GM18951 (cell line): ENCODE measurements at regions not wholly inside any gene's neighbourhood (a gene's known extent, or its start where the extent isn't known, plus 50 kb on each side); places are given as distances from the start of the nearest gene placed in this dataset.
"Not testable (repeated sequence)": the region's sequence is repeated elsewhere in the genome, so short reads cannot be mapped to it uniquely, and the experiment has no call there.

Experiments
- POLR2A ChIP-seq: IDR thresholded peaks from 4 replicates; pipeline ENCODE4 v1.6.1; 2011; ENCODE audit warnings: mild to moderate bottlenecking; ENCODE audit not compliant: insufficient read length, insufficient read depth; ENCODE audit errors: extremely low read depth
- in situ Hi-C: fragments of 300-500 bp; cut with MboI; formaldehyde crosslinking; loops from one replicate; pipeline ENCODE4 v1.12.0; 2022; ENCODE audit warnings: low sequenced_read_pairs, mixed read lengths, inconsistent platforms; ENCODE audit not compliant: unreplicated experiment

DNA sequence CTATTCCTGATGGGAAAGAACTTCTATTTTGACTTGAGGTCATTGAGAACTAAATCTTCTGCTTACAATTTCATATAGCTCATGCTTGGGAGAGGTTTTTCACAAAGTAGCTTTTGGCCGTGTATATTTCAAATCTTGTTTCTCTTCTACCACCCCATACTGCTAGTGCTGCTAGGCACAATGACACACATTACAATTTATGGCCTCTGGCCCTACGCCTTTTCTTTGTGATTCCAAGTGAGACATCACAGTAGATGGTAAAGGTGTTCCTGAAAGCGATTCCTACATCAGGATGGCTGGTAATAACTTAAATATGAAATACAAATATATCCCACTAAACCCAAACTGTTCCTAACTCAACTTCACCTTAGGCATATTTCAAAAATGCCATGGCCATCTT, 101.1 kb downstream of the ATXN3L start:
- TF ChIP-seq POLR2A = no peak
- in situ Hi-C loops = no loop called here

DNA sequence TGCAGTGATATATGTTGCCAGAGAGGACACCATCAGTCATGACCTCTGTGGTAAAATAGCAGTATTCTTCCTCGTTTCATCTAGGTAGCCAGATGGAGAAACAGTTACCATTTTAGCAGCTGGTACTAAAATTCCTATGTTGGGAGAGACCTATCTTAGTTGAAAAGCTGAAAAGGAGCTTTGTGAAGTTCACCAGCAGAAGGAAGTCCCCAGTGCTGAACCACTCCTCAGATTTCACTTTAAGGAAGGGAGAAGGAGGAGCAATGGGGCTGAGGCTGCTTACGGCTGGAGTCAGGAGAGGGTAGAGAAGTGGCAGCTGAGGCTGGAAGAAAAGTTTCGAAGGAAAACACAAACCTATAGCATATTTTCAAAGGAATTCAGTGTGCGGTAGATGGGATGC, 103.7 kb downstream of the ATXN3L start:
- in situ Hi-C loops = no loop called here
- TF ChIP-seq POLR2A = no peak

DNA sequence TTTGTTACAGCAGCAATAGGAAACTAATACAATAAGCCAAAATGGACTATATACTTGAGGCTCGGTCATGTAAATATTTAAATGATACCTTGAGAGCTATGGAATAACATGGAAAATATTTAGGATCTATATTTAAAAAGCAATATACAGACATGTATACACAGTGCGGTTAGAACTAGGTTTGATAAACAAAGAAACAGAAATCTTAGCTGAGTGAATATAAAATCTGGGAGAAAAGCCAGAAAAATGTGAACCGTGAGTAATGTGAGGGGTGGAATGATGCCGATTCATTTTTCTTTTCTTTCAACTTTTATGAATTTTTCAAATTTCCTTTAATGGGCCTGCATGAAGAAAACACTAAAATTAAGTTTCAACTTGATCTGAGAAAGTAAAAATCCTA, 104.1 kb downstream of the ATXN3L start:
- no peak for TF ChIP-seq POLR2A
- in situ Hi-C loops = no loop called here

DNA sequence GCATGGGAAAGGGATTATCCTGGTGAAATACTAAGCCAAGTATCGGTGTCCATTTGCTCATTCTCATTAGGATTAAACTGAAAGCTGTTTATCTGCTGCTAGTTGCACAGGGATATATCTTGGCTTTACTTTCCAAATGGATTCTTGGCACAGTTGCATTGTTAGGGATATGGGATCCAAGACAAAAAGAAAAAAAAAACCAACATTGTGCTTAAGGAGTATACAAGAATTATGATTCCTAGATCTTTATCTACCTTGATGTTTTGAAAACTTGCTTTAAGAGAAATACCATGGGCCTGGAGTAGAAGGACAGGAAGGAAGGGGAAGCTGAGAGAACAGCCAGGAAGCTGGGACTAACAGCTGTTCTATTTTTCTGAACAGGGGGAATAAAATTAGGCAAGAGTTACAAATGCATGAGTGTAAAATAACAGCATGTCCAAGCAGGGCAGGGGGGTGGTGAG, 107.6 kb downstream of the ATXN3L start:
- TF ChIP-seq POLR2A = no peak
- in situ Hi-C loops = no loop called here

DNA sequence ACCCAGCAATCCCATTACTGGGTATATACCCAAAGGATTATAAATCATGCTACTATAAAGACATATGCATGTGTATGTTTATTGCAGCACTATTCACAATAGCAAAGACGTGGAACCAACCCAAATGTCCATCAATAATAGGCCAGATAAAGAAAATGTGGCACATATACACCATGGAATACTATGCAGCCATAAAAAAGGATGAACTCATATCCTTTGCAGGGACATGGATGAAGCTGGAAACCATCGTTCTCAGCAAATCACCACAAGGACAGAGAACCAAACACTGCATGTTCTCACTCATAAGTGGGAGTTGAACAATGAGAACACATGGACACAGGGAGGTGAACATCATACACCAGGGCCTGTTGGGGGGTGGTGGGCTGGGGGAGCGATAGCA, 109.7 kb downstream of the ATXN3L start:
- in situ Hi-C loops = not testable (repeated sequence)

DNA sequence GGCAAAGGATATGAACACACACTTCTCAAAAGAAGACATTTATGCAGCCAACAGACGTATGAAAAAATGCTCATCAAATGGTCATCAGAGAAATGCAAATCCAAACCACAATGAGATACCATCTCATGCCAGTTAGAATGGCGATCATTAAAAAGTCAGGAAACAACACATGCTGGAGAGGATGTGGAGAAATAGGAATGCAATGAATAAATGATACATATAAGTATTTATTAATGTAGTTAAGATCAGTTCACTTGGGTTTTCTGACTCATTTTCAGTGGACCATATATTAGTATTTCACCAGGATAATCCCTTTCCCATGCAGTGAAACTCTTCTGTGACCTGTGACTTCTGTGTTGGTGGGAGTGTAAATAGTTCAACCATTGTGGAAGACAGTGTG, 110.1 kb downstream of the ATXN3L start:
- in situ Hi-C loops = not testable (repeated sequence)

DNA sequence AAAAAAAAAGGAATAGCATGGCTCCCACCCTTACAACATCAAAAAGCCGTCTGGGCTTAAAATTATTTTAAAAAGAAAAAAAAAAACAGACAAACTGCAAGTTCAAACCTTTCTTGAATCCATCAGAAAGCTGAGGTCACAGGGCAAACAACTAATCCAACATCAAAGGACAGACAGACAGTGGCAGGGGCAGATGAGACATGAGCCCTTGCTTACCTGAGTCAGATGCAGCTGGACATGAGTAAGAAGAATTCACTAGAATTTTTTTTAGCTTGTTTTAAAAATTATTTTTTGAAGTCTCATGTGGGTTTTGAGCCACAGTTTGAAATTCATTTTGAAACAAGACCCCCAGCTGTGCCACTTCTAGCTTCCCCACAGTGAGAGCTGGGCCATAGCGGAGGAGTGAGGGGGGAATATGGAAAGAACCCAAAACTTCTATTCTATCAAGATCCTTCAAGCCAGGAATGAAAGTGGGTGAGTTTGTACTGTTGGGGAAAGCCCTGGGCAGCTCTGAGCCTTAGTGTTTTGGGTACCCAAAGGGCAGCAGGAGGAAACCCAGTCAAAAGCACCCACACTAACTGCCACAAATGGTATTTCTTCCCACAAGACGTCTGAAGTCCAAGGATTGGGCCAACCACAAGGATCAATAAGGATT, 111.4 kb downstream of the ATXN3L start:
- in situ Hi-C loops = no loop called here
- no peak for TF ChIP-seq POLR2A

DNA sequence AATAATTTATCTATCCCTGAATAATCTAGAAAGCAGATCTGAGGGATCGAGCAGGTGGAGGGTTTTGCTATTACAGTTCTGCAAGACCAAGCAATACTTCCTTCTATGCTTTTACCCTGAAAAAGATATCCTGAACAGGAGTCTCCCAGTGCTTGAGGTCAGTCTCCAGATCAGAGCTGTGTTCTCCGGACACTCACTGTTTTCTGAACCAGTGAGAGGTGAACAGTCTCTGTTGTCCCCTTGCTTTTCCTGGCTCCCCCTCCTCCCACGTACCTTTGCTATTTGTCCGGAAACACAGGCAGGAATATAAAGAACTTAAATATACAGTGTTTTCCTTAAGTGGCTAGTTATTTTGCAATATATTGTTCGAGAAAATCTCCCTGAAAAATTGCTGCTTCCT, 116.6 kb downstream of the ATXN3L start:
- in situ Hi-C loops = no loop called here
- TF ChIP-seq POLR2A = no peak

DNA sequence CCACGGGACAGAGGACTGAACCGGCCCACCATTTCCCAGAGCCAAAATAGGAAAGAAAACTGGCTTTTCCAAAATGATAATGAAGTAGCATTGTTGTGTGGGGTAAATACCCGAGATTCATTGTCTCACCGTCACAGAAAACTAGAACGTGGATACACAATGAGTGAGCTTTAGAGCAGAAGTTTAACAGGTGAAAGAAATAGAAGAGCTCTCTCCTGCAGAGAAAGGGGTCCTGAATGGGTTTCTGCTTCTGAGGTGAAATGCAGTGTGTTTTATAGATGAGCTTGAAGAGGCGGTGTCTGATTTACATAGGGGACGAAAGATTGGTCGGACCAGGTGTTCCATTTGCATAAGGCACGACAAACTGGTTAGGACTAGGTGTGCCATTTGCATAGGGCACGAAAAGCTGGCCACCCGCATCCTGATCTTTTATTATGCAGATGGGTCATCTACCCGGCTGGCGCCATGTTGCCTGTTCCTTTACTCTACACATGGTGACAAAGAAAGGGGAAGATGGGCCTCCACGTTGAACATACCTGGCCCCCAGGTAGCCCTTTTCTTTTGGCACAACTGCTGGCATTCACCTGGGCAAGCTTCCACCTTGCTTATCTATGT, 118.1 kb downstream of the ATXN3L start:
- in situ Hi-C loops = no loop called here
- no peak for TF ChIP-seq POLR2A

DNA sequence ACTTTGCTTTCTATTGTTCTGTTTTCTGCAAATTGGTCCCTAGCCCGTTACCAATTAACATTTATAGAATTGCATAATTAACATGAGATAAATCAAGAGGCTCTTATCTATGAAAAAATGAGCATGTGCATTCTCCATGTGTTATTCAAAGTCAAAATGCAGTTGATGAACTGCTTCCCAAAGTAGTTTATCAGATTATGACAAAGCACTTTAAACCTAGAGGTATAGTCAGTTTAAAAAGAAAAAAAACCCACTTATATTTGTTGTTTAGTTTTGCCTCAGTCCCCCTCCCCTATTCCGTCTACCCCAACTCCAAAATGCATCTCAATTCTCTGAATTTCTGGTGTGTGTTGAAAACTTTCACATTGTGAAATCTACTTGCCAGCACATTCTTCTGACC, 119.5 kb downstream of the ATXN3L start:
- in situ Hi-C loops = no loop called here
- no peak for TF ChIP-seq POLR2A

DNA sequence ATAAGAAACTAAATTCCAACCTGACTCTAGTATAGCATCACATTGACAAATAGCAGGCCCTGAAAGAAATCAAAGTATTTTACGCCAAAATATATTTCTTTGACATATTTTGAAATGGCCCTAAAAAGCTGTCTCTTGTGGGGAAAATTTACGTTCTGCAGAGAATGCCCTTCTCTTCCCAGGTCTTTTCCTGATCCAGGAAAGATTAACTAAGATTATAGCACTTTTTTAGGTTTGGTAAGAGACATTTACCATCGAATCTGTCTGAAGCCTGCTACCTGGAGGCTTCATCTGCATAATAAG, 121.1 kb downstream of the ATXN3L start:
- no peak for TF ChIP-seq POLR2A
- in situ Hi-C loops = no loop called here

DNA sequence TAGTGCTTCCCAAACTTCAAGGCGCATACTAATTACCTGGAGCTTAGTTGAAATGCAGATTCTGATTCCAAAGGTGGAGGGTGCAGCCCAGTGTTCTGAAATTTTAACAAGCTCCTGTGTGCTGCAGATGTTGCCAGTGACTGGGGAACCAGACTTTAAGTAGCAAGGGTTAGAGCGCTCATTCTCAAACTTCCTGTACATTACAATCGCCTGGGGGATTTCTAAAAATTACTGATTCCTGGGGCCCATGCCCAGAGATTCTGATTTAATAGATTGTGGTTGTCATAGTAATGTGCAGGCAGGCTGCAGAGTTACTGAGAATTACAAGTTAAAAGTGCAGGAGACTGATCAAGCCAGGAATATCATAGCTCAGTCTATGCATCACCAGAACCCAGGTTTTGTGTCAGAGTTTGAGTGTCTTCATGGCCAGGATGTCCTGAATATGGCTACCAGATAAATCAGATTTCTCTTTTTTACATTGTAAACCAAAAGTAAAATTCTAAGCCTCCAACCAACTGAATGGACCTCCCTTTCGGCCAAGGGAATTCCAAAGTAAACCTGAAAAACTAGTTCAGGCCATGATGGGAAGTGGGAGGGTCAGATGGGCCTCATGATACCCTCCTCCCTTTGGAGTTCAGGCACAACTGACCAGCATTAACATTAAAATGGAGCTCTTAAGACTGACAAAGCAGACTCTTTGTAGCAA, 121.6 kb downstream of the ATXN3L start:
- in situ Hi-C loops = no loop called here
- TF ChIP-seq POLR2A = no peak

DNA sequence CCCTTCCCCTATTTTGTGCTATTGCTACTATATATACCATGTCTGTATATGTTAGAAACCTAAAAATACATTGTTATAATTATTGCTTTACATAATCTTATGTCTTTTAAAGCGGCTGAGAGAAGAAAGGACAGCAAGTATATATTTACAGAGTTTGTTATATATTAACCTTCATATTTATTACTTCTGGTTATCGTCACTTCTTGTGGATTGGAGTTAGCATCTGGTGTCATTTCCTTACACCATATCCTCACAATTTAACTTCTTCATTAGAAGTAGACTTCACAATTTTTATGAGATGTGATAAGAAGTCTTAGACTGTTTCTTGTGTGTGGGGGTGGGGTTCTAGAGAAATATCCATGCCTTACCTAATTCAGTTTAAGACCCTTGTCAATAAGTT, 123.1 kb downstream of the ATXN3L start:
- in situ Hi-C loops = no loop called here
- TF ChIP-seq POLR2A = no peak

DNA sequence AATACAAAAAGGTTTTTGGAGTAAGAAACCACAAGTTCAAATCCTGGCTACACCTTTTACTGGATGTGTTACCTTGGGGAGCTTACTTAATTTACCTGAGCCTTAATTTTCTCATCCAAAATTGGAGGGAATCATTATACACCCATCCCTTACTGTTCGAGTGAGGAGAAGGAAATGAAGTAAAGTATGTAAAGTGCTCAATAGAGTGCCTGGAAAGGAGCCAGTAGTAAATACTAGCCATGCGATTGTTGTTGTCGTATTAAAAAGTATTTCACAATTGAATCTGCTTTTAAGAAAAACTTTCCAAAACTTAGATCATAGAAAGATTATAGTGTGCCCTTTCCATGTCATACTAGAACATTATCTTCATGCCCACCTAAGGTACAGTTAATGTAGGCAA, 124.5 kb downstream of the ATXN3L start:
- no peak for TF ChIP-seq POLR2A
- in situ Hi-C loops = no loop called here
